HuH-7 (cell line): ENCODE measurements at regions not wholly inside any gene's neighbourhood (a gene's known extent, or its start where the extent isn't known, plus 50 kb on each side); places are given as distances from the start of the nearest gene placed in this dataset.
"Not testable (repeated sequence)": the region's sequence is repeated elsewhere in the genome, so short reads cannot be mapped to it uniquely, and the experiment has no call there.

Experiments
- DNase-seq: peaks from one replicate; pipeline ENCODE4 v3.0.0; 2011; ENCODE audit warnings: low spot score

DNA sequence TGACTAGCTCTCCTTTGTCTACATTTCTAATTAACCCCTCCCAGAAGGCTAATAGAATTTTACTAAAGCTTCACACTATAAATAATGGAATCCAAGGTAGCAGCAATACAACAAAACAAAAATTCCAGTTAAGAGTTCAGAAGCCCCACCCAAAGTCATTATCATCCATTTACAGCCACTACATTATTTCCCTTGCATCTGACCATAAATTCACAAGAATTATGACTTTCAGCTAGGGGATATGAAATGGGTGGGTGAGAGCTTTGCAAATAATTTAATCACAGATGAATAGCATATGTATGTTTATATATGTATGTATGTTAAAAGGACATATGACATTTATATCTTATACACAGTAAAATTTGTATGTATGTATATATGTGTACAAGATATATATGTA lies 65.3 kb upstream of the PTGDR start:
- no peak for DNase-seq

DNA sequence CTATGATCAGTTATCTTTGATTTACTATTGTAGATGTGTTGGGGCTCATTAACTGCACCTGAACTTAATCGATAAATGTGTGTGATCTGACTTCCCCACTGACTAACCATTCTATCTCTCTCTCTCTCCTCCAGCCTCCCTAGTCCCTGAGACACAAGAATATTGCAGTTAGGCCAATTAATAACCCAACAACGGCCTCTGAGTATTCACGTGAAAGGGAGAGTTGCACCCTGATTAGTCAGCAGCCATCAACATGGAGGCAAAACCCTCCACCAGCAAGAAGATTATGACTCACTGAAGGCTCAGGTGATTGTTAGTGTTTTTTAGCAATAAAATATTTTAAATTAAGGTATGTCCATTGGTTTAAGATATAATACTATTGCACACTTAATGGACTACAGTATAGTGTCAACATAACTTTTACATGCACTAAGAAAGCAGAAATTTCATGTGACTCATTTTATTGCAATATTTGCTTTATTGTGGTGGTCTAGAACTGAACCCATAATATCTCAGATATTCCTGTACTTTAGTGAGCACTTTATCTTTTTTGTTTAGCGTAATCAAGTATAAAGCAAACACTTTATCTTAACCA lies 77.1 kb upstream of the PTGDR start:
- DNase-seq, result no peak

DNA sequence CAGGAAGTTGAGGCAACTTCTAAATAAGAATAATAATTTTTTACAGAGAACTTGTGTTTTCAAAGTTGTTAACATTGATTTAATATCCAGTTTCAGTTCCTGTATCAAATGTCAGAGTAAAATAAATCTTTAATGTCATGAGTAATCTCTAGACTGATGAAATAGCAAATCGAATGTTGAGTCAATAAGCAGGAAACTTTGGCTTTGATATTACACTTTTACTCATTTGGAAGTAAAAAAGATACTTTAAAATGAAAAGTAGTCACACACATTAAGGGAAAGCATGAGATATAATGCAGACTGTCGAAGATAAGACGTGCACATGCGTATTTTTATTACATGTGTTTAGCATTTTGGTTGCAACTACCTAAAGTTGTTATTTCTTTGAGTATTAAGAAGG lies 78.2 kb upstream of the PTGDR start:
- no peak for DNase-seq

DNA sequence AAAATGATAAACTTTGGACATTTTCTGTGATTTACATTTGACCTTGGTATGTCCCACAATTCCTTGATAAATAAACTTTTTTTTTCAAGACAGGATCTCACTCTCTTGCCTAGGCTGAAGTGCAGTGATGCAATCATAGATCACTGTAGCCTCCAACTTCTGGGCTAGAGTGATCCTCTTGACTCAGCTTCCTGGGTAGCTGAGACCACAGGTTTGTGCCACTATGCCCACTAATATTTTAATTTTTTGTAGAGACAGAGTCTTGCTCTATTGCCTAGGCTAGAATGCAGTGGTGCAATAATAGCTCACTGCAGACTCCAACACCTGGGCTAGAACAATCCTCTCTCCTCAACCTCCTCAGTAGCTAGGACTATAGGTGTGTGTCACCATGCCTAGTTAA lies 79.1 kb upstream of the PTGDR start:
- DNase-seq, result no peak

DNA sequence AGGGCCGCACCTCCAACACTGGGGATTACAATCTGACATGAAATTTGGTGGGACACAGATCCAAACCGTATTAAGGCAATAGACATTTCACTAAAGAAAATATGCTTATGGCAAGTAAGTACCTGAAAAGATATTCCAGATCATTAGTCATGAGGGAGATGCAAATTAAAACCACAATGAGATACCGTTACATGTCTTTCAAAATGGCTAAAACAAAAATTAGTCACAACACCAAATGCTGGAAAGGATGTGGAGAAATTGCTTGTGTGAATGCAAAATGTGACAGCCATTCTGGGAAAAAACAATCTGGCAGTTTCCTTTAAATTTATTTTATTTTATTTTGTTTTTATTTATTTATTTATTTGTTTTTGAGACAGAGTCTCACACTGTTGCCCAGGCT lies 82.3 kb upstream of the PTGDR start:
- no peak for DNase-seq

DNA sequence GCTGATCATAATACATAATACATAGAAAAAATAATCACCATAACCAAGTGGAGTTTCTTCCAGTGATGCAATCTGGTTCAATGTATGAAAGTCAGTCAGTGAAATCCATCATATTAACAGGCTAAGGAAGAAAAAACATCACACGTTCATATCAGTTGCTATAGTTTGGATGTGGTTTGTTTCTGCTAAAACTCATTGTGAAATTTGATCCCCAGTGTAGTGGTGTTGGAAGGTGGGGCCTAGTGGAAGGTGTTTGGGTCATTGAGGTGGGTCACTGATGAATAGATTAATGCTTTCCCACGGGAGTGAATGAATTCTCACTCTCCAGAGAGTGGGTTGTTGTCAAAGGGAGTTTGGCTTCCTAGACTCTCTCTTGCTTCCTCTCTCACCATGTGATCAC lies 84.6 kb upstream of the PTGDR start:
- DNase-seq, result no peak

DNA sequence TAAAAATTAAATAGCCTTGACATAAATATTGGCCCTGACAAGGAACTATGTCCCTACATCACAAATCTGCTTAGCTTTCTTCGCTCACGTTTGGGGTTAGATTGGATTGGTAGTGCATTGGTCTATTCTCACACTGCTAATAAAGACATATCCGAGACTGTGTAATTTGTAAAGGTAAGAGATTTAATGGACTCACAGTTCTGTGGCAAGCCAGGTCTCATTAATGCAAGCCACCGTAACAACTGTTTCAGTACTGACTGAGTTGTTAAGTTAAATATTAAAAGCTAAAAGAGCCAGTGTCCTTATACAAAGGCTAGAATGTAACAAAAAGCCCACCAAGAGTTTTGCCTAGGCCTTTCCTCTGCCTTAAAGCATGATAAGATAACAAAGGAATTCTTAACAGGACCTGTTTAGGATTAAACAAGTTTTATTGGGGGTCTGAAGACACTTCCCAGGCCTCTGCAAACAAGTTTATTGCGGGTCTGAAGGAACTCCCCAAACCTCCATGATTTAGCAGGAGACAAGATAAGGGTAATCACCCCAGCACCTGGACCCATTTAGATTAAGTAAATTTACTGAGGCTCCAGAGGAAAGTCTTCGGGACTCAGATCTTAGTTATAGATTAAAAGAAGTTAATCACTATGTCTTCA lies 88.2 kb upstream of the PTGDR start:
- no peak for DNase-seq

DNA sequence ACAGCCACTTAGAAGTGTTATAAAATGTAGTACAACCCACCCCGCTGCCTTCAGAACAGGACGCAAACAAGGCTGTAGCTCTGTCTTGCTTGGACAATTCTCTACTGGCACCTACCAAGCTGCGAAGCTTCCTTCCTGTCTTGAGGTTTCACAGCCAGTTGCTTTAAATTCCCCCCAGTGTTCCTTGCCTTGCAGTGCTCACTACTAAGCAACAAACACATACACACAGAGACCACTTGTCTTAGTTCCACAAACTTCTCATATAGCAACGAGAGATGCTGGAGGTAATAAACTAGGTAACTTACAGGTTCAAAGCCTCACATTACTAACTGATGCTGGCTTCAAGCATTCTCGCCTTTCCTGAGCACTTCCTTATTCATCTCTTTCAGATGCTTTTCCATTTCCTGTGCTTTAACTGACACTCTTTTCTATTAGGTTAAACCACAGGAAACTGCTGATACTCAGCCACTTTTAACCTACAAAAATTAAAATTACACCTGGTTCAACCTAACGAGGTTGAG lies 91.5 kb upstream of the PTGDR start:
- no peak for DNase-seq

DNA sequence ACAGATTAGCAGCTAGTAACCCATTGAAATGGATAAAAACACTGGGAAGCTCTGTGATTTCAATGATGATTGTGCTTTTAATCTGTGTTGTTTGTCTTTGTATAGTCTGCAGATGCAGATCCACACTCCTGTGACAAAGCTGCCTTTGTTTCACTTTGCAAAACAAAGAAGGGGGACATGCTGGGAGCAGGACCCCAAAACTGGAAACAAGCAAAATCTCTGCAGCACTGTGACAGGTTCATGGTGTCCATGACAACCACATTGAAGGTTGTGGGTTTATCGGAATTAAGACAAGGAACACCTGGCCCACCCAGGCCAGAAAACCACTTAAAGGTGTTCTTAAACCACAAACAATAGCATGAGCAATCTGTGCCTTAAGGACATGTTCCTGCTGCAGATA lies 95.6 kb upstream of the PTGDR start:
- not testable (repeated sequence) for DNase-seq

DNA sequence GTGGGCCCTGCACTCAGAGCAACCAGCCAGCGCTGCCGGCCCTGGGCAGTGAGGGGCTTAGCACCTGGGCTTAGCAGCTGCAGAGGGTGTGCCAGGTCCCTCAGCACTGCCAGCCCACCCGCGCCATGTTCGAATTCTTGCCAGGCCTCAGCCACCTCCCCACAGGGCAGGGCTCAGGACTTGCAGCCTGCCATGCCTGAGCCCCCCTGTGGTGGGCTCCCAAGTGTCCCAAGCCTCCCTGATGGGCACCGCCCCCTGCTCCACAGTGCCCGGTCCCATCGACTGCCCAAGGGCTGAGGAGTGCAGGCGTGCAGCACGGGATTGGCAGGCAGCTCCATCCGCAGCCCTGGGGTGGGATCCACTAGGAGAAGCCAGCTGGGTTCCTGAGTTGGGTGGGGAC lies 98.0 kb upstream of the NID2 start:
- DNase-seq, result no peak

DNA sequence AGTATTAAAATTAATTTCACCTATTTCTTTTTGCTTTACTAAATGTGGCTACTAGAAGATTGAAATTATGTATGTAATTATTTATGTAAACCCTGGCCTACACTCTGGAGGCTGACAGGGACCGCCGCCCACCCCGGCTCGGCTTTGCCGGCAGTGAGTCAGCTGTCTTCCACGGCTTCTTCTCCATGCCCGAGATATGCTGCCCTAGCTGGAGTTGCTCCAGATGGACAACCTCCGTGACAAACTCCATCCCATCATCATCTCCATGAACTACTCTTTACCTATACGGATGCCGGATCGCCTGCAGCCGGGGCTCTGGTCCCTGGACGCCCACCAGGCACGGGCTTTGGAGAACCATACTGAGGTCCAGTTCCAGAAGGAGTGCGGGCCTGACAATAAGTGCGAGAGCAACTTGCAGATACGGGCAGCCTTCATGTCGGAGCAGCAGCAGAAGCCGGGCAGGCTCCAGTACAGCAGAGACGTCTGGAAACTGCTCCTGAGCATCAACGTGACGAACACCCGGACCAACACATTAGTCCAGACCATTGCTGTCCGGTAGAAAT lies 86.9 kb upstream of the NID2 start:
- no peak for DNase-seq

DNA sequence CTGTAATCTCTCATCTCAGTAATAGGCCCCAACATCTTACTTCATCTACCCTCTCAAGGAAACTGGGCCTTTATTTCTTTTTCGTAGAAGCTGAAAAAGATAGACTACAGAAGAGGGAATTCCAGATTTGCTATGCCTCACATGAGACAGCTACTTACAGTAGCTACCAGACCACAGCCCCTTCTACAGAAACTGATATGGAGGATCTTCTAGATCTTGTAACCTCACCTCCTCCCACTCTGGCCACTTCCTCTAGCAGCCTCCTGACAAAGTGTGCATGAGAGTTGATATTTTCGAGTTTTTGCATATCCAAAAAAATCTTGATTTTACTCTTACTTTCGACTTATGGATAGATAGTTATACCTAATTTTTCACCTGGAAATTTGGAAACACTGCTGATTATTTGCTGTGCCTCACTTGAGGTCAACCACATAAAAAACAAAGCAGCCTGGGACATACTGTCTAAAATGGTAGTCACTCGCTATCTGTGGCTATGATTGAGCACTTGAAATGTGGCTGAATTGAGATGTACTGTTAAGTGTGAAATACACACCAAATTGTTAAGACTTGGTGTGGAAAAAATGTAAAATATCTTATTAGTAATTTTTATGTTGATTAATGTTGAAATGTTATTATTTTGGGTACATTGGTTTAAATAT lies 86.3 kb upstream of the NID2 start:
- DNase-seq, result no peak

DNA sequence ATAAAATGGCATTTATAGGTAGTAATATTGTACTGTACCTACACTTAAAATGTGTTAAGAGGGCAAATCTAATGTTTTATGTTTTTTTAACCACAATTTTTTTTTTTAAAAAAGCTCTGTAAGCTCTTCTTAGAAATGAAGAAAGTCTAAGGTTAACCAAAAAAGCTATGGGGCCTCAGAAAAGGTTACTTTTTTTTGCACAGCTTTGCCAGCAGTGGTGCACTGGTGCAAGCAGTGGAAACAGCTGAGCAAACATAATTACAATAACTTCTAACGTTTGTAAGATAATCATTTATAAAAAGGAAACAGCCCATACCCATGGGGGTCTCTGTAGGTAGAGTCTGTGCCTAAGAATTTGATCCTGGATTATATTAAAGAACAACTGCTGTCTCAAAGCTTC lies 85.1 kb upstream of the NID2 start:
- no peak for DNase-seq

DNA sequence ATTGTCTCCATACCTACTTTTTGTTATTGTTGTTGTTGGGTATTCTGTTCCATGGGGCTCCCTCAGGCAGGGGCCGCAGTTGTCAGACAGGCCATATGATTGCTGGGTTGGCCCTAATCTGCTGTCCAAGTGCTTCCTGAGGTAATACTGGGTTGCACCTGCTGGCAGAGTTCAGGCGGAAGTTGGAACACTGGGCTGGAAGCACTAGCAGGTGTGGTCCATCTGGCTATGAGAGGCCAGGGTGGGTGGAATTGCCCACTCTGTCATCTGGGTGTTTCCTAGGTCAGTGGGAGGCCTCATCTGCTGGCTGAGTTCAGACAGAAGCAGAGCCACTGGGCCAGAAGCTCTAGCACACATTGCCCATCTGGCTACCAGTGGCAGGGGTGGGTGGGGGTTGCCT lies 81.3 kb upstream of the NID2 start:
- no peak for DNase-seq

DNA sequence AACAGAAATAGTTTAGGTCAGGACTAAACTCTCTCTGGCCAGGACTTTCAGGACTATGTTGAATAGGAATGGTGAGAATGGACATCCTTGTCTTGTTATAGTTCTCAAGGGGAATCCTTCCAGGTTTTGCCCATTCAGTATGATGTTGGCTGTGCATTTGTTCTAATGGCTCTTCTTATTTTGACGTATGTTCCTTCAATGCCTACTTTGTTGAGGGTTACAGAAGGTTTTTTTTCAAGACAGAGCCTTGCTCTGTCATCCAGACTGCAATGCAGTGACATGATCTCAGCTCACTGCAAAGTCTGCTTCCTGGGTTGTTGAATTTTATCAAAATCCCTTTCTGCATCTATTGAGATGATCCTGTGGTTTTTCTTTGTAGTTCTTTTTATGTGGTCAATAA lies 79.5 kb upstream of the NID2 start:
- no peak for DNase-seq

DNA sequence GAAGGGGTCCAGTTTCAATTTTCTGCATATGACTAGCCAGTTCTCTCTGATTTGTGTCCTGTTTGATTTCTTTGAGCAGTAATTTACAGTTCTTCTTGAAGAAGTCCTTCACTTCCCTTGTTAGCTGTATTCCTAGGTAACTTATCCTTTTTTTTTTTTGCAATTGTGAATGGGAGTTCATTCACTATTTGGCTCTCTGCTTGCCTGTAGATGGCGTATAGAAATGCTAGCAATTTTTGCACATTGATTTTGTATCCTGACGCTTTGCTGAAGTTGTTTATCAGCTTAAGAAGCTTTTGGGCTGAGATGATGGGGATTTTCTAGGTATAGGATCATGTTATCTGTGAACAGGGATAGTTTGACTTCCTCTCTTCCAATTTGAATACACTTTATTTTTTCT lies 77.6 kb upstream of the NID2 start:
- DNase-seq, result no peak

DNA sequence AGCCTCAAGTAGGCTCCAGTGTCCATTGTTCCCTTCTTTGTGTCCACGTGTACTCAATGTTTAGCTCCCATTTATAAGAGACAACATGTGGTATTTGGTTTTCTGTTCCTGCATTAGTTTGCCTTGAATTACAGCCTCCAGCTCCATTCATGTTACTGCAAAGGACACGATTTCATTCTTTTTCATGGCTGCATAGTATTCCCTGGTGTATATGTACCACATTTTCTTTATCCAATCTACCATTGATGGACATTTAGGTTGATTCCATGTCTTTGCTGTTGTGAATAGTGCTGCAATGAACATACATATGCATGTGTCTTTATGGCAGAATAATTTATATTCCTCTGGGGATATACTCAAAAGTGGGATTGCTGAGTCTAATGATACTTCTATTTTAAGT lies 75.2 kb upstream of the NID2 start:
- not testable (repeated sequence) for DNase-seq

DNA sequence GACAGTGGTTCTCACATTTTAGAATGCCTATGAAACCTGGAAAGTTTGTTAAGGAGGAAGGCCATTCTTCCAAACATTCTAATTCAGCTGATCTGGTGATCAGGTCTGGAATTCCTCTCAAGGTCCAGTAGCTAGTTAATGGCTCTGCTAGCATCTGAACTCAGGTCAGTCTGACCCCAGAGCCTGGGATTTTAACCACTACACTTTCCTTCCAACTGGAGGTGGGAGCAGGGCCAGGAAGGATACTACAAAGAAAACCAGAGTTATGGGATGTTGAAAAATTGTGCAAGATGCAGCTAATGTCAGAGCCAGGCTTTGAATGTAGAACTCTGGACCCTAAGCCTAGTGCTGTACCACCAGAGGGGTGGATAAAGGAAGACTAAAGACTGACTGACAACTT lies 73.6 kb upstream of the NID2 start:
- no peak for DNase-seq

DNA sequence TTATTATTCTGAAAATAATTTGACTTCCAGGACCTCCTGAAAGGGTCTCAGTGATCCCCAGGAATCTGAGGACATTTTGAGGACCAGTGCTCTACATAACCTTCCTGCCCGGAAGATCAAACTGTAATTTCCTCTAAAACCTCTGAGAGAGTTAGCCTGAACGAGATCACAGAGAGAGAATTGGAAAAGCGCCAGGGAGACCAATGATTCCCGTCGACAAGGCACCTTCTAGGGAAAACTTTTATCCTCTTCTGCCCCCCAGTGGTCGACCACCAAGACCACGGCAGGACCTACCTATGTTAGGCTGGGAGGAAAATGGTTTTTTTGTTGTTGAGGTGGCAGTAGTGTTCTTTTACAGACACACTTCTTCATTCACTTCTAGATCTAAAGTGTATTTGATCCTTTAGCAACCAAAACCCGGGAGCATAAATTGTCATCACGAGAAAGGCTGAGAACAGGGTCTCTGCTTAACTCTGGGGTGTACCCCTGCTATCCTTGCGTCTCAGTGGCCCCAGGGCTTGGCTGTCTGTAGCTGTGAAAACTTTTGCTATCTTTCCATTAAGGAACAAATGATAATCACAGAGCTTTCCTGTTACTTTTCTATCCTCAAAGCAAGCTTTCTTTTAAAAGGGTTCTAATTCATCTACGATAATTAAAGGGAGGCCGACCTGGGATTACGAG lies 62.9 kb upstream of the NID2 start:
- peak; percentile 69 for DNase-seq

DNA sequence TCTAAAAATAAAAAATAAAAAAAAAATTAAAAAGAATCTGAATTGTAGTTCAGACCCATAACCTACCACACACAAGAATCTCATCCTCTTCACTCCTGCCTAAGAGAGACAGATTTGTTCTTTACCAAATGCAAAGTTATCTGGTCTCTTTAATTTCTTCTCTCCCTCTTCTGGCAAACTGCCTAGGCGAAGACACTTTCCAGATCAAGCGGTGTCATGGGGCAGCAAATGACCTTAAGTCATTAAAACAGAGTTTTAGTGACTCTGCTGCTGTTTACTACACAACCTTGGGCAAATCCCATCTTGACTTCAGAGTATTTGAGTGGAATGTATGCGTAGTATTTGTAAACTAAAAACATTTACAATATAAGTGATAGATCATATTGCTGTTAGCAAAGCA lies 60.9 kb upstream of the NID2 start:
- no peak for DNase-seq

DNA sequence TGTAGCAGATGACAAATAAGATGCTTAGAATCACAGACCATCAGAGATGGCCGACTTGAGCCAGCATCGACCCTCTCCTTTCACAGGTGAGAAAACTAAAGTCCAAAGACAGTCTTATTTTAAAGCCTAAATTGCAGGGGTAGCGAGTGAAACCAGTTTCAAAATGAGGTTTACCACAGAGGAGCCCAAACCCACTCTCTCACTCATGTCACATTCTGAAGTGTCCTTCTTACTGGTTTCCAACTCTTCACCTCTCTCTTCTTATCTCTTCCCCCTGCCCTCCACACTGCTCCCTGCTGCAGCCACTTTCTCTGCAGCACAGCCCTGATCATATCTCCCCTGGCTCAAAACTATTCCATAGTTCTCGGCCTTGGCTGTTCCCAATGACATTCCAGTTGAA lies 57.0 kb upstream of the NID2 start:
- no peak for DNase-seq

DNA sequence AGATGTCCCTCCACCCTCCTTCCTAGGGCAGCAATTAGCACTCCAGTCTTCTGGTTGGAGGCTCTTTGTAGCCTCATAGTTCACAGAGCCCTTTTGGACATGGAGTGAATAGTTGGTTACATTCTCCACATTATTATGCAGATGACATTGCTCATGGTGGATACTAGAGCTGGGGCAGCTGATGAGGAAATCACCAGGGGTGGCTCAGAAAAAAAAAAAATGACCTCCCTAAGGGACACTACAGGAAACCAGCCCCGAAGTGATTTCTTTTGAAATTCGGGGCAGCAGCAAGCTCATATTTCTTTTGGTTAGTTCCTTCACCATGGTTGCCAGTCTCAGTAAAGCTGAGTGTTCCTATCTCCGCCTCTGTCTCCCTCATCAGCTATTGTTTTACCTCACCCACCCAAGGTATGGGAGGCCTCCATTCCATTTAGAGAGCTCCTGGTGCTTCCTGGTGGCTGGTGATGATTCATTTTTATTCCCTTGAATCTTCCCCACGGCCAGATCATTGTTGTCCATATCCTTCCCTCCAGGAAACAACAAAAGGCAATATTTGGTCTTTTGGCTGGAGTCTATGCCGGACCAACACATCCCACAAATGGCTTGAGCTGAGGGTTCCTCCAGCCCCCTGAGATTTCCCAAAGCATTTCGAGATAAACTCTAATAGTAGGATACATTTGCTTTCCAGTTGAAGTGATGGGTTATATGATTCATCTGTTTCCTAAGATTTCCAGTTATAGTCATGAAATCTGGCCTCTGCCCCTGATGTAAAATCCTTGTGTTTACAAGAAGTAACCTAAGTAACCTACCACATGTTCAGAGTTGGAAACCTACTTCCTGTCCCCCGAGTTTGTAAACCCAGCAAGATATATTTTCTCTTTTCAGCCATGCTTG lies 56.2 kb upstream of the NID2 start:
- DNase-seq, result no peak
